ENCODE measurements at regions not wholly inside any gene's neighbourhood (a gene's known extent, or its start where the extent isn't known, plus 50 kb on each side); places are given as distances from the start of the nearest gene placed in this dataset.

- no peak for DNase-seq
Observed at GRCh38 chr2:118510807-118511206, 336.6 kb downstream of the EN1 start.

GRCh38 chr2:118509319-118510004 is 338.0 kb downstream of the EN1 start:
- no peak for DNase-seq

- DNase-seq = no peak
Observed at GRCh38 chr2:118508282-118508681, 339.2 kb downstream of the EN1 start.

GRCh38 chr2:118505436-118505835 is 342.0 kb downstream of the EN1 start:
- no peak for DNase-seq

- DNase-seq = no peak
Observed at GRCh38 chr2:118502106-118502505, 345.3 kb downstream of the EN1 start.

- DNase-seq = no peak
Observed at GRCh38 chr2:118498943-118499342, 348.5 kb downstream of the EN1 start.

- DNase-seq = no peak
Observed at GRCh38 chr2:118496870-118497611, 350.4 kb downstream of the EN1 start.

- no peak for DNase-seq
Observed at GRCh38 chr2:118496467-118496866, 351.0 kb downstream of the EN1 start.

GRCh38 chr2:118495290-118495689 is 352.2 kb downstream of the EN1 start:
- no peak for DNase-seq

GRCh38 chr2:118493213-118493612 is 354.2 kb downstream of the EN1 start:
- DNase-seq = no peak

GRCh38 chr2:118492335-118492734 is 355.1 kb downstream of the EN1 start:
- no peak for DNase-seq

- peak; percentile 25 for DNase-seq
Observed at GRCh38 chr2:118490330-118490729, 357.1 kb downstream of the EN1 start.

- DNase-seq = no peak
Observed at GRCh38 chr2:118489712-118490299, 357.6 kb downstream of the EN1 start.

- DNase-seq = peak; percentile 40
Observed at GRCh38 chr2:118481299-118481698, 366.1 kb downstream of the EN1 start.

- no peak for DNase-seq
Observed at GRCh38 chr2:118479020-118479419, 368.4 kb downstream of the EN1 start.

- DNase-seq = no peak
Observed at GRCh38 chr2:118477111-118477862, 370.2 kb downstream of the EN1 start.

GRCh38 chr2:118475622-118476205 is 371.7 kb downstream of the EN1 start:
- DNase-seq = no peak

- no peak for DNase-seq
Observed at GRCh38 chr2:118474541-118474920, 372.9 kb downstream of the EN1 start.

GRCh38 chr2:118473846-118474540 is 373.5 kb downstream of the EN1 start:
- DNase-seq = no peak

- no peak for DNase-seq
Observed at GRCh38 chr2:118473241-118473640, 374.2 kb downstream of the EN1 start.

GRCh38 chr2:118470297-118470696 is 377.2 kb downstream of the EN1 start:
- DNase-seq = no peak
